Tibial nerve (tissue), 4 donors: ENCODE measurements at regions not wholly inside any gene's neighbourhood (a gene's known extent, or its start where the extent isn't known, plus 50 kb on each side); places are given as distances from the start of the nearest gene placed in this dataset.

Source experiments
- CTCF ChIP-seq, 5 experiments: fragments of 200-600 bp in 3 of 5; fragments of 450-650 bp in 2 of 5; sonication (generic) in 3 of 5; IDR thresholded peaks; one replicate each; pipeline ENCODE4 v1.5.1; 2016 to 2019; ENCODE audit warnings: antibody characterized with exemption in 5 of 5, mild to moderate bottlenecking in 3 of 5, moderate library complexity in 2 of 5
- EP300 ChIP-seq, 2 donors: sonication (generic); formaldehyde crosslinking; IDR thresholded peaks; one replicate each; pipeline ENCODE4 v1.6.1; 2017; ENCODE audit warnings: antibody characterized with exemption in 2 of 2, mild to moderate bottlenecking in 1 of 2
- POLR2A ChIP-seq, 2 donors: fragments of 450-650 bp; IDR thresholded peaks; one replicate each; pipeline ENCODE4 v1.6.1; 2017; ENCODE audit warnings: antibody characterized with exemption in 2 of 2, mild to moderate bottlenecking in 2 of 2, moderate library complexity in 2 of 2

GRCh38 chr12:58548801-58549200, 371.5 kb downstream of the LRIG3 start:
- TF ChIP-seq EP300 (IDR thresholded peaks at IDR 0.05) (no peak), CTCF (IDR thresholded peaks at IDR 0.05) (no peak), POLR2A (IDR thresholded peaks at IDR 0.05) (no peak)
